TTC549 (cell line): ENCODE measurements at regions not wholly inside any gene's neighbourhood (a gene's known extent, or its start where the extent isn't known, plus 50 kb on each side); places are given as distances from the start of the nearest gene placed in this dataset.
"Not testable (repeated sequence)": the region's sequence is repeated elsewhere in the genome, so short reads cannot be mapped to it uniquely, and the experiment has no call there.

Experiments
- FAIRE-seq: peaks from 2 replicates; lab custom pipeline; 2012; peaks lifted over from hg19 to GRCh38; lab: Jason Lieb, UNC

DNA sequence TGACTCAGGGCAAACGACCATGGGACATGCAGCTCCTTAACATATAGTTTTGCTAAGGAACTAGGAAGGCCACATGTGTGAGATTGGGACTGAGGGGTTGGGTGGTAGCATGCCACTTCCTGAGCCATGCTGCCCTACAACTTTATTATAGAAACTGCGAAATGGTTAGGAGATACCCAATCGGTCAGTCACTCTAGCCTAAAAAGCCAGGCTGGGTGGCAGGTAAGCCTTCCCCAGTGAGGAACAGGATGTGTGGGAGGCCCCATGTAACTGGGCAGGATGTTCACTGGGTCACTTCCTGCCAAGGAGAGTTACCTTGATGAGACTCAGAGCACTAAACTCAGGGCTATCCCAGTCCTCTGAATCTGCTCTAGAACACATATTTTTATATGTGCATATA is 123.5 kb downstream of the MAP3K7 start:
- no peak for FAIRE-seq

DNA sequence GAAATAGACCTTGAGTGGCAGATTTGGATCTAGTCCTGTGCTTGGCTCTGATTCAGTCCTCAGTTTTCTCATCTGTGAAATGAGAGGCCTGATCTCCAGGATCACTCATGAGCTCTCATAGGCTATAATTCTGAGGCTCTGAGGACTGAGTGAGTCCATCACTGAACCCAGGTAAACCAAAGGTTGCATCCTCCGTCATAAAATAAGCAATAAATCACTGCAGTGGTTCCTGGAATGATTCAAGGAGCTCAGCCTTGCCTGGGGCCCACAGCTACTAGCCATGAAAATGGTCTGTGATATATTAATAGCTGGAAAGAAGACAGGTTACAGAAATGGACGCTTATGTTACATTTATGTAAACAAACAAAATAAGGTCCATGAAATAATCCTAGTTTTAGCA is 124.8 kb downstream of the MAP3K7 start:
- no peak for FAIRE-seq

DNA sequence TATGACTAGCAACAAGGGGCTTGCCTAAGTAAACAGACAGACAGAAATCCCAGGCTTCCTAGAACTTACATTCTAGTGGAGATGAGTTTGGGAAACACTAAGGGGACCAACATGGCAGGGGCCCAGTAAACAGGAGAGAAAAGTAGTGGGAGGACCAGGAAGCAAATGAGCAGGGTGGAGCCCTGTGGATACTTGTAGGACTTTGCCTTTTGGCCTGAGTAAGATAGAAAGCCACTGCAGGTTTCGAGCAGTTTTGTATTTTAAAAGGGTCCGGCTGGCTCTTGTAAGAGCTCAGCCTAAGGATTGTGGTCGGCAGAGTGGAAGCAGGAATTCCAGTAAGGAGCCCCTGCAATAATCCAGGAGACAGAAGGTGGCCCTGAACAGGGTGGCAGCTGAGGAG is 125.5 kb downstream of the MAP3K7 start:
- FAIRE-seq = no peak

DNA sequence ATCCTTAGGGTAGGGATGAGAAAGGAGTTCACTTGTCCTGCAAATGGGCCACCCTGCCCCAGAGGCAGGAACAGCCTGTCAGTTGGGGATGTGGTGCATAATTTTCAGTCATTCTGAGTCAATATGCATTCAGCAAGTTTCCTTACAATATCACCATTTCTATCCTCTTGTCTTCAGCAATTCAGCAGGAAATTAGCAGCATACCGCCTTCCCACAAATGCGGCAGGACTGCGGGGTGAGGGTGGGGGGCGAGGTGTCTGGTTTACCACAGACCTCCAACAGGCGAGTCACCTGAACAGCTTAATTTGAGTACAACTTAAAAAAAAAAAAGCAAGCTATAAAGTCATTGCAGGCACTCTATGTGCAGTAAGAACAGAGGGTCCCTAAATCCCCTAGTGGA is 126.8 kb downstream of the MAP3K7 start:
- no peak for FAIRE-seq

DNA sequence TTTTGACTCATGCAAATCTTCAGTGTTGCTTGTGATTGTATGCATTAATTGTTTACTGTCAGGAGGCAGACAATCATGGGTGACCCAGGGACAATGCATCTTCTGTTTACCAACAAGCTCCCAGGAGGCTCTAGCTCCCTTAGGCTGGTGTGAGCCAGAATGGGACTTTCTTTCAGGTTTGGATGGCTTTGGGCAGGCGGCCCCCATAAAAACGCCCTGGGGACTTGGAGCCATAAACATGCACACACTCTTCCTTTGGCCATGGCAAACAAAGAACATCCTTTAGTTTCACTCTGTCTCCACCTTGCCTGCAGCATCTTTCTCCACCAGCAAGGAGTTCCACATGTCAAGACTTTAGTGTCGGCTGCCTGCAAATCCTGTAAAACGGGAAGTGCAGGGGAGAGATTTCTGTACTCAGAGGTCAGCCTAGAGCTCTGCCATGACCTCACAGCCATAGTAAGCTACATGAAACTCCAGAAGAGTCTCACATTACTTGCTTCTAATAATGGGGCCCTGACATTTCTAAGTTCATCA is 127.6 kb downstream of the MAP3K7 start:
- FAIRE-seq = no peak

DNA sequence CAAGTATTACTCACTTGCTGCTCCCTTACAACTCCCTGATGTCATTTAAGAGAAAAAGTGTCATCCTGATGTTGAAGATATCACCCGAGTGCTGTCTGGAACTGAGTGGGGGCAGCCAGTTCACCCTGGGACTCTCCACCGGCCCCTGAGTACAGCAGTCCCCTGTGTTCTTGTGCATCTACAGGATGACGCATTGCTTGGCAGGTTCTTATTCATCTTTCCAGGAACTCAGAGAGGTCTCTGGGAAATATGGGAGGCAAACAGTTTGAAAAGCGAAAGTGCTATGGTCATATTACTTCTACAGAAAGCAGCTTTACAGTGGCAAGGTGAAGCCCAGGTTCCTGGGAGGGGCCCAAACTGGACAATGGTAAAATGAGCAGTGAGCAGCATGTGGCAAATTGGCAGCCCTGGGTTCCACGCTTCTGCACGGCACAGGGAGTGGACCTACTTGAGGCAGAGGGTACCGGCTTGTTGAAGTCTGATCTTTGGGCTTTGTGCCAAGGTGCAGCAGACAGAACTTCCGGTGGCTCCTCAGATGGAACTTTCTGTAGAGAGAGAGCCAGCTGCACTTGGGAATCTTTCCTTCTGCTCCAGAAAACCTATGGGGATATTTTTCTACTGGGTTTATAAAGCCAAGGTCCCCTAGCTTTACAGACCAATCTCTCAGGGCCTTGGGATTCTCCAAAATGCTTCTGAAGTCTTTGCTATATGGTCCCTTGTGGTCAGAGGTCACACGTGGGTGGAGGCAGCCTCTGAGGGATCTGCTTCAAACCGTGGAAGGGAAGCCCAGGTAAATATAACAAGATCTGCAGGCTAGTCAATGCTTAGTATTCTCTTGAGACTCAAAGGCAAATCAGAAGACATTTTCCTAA is 128.3 kb downstream of the MAP3K7 start:
- no peak for FAIRE-seq

DNA sequence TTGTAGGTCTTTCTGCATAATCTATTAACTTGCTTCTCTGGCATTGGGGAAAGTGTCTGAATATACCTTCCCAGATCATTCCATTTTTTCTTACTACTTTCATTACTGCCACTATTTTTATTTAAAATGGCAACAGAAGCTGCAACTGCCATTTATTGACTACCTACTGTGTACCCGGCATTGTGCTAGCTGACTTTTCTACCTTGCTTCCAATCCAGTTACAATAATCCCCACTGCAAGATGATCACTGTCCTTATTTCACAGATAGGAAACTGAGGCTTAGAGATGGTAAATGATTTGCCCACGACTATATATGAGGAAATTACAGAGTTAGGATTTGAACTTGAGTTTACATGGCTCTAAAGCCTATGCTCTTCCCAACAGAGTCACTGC is 129.0 kb downstream of the MAP3K7 start:
- no peak for FAIRE-seq

DNA sequence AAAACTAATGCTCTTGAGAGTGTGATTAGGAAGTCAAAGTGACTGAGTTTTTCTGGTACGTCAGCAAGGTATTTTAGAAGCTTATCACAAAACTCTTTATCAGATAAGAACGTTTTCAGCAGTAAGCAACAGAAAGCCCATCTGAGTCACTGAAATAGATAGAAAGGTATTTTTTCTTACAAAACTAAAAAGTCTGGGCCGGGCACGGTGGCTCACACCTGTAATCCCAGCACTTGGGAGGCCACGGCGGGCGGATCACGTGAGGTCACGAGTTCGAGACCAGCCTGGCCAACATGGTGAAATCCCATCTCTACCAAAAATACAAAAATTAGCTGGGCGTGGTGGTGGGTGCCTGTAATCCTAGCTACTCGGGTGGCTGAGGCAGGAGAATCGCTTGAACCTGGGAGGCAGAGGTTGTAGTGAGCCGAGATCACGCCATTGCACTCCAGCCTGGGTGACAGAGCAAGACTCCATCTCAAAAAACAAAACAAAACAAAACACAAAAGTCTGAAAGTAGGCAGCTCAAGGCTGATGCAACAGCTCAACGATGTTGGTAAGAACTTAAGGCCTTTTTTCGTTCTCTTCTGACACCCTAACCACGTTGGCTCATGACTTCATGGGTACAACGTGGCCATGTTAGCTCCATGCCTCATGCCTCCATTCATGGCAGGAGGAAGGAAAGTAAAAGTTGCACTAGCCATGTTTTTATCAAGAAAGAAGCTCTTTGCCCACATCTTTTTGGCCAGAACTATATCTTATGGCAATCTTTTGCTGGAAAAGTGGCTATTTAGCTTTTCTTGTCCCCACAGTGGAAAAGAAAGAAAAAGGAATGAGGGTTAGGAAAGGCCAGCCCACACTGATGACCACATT is 129.6 kb downstream of the MAP3K7 start:
- not testable (repeated sequence) for FAIRE-seq

DNA sequence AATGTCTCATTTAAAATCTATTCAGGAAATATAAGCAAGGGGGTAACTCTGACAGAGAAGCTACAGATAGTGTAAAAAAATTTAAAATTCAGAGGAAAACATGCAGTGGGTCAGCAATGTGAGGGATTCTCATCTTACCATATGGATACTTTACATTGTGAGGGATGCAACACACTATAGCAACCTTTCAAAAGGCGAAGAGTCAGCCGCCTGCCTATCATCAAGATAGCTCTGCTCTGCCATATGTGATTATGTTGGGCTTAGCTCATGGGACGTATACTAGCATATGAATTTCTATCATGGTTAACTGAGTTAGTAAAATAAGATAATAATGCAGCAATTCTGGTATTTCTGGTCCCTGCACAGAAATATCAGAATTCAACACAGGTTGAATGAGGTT is 130.9 kb downstream of the MAP3K7 start:
- no peak for FAIRE-seq

DNA sequence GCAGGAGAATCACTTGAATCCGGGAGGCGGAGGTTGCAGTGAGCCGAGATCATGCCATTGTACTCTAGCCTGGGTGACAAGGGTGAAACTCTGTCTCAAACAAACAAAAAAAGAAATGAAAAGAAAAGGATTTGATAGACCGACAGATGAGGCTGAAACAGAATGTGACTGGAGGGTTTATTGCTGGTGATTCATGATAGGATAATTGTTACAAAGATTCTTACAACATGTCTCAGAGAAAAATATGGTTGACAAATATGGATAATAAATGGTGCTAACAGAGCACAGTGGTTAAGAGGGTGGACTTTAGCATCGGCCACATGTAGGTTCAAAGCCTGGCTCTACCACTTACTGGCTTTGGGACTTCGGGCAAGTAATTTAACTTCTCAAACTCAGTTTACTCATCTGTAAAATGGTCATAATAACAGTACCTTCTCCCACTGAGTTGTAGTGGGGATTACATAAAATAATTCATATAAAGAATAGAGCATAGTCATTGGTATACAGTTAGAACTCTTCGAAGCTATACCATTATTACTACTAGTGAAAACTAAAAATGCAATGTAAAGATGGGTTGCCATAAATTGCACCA is 131.9 kb downstream of the MAP3K7 start:
- no peak for FAIRE-seq

DNA sequence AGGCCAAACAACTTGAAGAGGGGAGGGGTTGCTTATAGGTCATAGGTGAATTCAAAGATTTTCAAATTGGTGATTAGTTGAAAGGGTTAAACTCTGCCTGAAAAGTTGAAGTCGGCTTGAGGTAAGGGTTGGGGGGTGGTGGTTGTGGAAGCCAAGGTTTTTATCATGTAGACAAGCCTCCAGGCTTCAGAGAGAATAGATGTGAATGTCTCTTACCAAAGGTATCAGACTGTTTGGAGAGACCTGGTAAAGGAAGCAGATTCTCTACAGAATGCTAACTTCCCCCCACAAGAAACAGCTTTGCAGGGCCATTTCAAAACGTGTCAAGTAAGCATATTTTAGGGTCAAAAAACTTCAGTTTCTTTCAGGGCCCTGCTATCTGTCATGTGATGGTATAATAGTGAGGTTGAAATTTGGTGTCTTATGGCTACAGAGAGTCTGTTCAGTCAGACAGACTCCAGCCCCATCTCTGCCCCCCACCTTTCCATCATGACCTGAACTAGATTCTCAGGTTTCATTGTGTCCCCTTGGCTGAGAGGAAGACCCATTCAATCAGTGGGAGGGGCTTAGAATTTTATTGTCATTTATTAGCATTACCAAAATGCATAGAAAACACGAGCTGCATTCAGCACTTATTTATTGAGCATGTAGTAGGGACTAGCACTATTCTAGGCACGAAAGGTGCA is 136.5 kb downstream of the MAP3K7 start:
- FAIRE-seq = no peak

DNA sequence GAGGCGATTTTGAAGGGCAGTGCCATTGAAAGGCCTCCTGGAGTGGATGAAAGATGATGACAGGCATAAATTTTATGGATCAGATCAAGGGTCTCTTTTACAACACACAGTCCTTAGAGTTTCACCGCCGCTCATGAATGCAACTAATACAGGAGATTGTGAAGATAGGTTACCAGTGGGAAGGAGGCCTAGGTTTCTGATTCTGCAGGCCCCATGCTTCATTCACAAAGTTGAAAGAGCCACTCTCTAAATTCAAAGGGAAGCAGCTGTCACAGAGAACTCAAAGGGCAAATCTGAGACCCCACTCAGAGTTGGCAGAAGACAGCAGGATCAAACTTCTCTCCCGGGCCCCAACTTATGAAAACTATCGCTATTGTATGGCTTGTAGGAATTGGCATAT is 137.6 kb downstream of the MAP3K7 start:
- no peak for FAIRE-seq

DNA sequence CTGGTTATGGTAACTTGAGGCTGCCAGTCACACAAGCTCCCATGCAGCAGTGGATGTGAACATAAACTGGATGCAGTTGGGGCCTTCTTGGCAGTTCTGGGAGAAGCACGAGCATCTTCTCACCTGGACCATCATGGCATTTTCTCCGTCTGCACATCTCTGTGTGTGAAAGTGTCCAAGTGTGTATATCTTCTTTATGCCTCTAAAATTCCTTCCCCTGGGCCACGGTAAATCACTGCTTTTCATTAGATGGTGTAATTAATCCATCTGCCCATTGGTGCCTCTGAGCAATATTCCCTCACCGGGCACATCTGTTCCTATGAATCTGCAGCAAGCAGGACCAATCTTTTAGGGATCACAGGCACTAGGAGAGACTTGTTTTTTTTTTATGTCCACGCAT is 138.0 kb downstream of the MAP3K7 start:
- no peak for FAIRE-seq

DNA sequence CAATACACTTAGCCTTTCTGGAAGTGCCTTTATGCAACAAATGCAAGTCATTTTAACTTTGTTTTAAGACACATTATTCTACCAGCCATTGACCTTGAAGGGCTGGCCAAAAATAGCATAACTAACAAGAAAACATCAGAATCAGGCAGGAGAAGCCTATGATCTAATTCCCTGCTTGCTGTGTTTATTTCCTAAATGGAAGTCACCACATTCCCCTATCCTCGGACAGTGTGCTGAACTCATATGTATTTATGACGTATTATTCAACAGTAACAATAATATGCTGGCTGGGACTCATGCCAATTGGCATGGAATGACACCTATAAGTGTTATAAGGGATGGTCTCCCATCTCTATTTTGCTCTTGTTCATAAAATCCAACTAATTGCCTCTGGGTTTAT is 140.7 kb downstream of the MAP3K7 start:
- no peak for FAIRE-seq

DNA sequence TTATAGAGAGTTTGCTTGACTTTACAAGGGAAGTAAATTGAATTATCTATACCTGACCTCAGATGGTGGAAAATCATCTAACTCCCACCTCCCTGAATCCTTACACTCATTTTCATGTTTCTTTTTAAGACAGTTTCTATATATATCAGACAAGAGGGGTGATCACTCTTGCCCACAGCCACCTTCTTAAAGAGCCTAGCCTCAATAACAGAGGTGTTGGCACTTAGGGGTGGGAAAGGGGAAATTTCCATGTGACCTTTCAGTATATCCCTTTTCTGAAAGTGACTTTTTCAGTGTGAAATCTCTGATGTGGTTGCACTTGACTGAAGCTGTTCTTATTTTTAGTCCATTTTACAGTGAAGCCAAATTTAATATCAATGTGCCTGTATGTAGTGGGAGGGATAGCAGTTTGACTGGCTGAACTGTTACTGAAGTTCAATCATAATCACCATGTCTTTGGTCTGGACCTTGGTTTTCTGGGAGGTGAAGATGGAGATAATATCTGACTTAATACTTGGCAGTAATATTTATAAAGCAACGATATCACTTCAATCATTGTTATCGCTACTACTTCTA is 141.3 kb downstream of the MAP3K7 start:
- no peak for FAIRE-seq

DNA sequence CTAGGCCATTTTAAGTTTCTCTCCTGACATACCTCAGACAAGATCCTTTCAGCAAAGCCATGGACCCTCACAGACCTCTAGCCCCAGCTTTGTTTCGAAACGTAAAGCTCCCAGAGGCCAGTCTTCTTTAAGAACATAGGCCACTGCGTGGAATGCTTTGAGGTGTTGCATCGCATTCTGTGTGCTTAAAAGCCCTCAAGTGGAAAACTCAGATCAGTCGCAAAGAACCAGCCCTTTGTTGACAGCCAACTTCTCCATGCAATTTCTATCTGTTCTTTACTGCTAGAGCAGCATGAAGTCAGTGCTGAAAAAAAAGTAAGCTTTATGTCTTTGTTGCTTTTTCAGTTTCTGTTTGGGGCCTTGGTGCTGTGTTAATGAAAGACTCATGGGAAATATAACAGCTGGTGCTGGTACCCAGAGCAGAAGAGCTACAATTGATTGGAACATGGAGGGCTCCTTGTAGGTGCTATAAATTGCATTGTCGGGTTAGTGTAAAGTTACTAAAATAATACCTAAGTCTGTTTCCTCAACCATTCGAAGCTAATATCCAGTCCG is 142.6 kb downstream of the MAP3K7 start:
- no peak for FAIRE-seq

DNA sequence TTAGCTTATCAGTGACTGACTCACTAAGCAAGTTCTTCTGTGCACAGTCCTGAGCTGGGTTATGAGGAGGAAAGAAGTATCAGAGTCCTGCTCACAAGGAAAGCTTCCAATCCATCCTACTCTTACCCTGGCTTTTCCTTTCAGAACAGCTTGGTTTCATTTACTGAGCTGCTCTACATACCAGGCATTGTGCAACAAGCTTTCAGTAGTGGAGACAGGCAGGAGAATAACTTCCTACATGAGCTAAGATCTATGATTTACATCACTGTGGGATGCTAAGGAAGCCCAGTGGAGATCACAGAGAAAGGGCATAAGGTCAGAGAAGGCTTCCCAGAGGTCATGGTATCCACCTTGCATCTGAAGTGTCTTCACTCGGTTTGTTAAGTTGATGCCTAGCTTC is 144.5 kb downstream of the MAP3K7 start:
- no peak for FAIRE-seq

DNA sequence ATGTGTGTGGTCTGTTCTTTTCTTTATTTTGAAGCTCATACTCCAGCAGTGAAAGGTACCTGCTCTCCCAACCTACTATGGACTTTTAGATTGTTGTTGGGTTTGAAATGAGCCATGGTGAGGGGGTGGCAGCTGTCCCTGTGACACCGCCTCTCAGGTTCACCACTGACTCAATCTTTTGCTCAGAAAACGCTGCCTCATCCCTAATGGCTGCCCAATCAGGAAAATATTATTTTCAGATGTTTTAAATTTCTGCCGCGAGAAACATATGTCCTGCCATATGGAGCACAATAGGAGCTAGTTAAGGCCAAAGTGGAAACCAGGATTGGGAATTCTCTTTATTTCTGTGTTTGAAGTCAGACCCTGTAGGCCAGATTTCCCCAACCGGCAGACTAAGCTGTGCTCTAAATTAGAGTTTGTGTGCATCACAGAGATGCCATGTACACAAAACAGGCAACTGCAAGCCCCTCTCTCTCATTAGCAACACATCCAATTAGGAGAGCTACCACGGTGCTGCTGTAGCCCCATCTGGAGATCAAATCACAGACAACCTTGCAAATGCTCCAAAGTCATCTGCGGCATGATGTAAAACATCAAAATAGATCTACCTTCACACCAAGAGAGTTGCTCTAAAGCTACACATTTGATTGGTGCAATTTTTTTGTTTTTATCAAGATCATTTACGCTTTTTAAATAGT is 144.1 kb upstream of the BACH2 start:
- no peak for FAIRE-seq

DNA sequence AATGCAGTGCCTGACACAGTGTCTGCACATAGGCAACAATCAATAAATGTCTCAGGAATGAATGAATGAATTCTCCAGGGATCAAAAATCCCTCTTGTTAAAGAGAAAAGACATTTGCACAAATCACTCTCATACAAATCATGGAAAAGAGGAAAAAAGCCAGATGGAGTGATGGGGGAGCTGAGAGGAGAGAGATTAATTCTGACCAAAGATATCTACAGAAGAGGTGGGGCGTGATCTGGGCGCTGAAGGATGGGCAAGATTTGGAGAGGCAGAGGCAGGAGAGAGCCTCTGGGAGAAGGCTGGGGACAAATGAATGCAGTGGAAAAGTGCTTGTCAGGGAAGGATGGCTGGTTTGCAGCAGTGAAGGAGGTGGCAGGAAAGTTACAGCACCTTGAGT is 142.9 kb upstream of the BACH2 start:
- FAIRE-seq = no peak

DNA sequence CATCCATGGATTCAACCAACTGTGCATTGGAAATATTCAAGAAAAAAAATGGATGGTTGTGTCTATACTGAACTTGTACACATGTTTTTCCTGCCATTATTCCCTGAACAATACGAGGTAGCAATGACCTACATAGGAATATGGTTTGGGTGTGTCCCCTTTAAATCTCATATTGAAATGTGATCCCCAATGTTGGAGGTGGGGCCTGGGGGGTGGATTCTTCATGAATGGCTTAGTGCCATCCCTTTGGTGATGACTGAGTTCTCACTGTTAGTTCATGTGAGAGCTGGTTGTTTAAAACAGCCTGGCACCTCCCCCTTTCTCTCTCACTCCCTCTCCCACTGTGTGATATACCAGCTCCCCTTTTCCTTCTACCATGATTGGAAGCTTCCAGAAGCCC is 139.8 kb upstream of the BACH2 start:
- FAIRE-seq = no peak
